ENCODE measurements at regions not wholly inside any gene's neighbourhood (a gene's known extent, or its start where the extent isn't known, plus 50 kb on each side); places are given as distances from the start of the nearest gene placed in this dataset.

DNA sequence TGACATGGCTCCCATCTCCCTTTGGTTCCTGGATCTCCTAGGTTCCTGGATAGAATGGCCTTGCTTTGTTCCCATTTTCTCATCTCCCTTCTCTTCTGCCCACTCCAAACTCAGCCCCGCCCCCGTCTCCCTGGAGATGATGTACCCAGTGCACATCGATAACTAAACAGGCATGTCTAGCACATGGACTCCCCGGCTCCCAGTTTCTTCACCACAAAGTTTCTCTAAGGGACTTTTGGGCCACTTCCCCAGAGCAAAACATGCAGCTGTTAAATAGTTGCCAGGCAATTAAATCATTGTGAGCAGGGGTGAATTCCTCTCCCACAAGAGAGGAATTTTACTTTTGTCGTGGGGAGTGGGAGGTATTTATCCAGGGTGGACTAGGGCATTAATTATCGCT is 259.0 kb downstream of the GADD45G start (continued):
- TF ChIP-seq SRF (IDR thresholded peaks at IDR 0.05; ENCODE audit: low read depth, low read length) = no peak
- no peak for TF ChIP-seq JUN (IDR thresholded peaks at IDR 0.05; ENCODE audit: low read depth, low read length)

Data from H1 (cell line).